Transverse colon (tissue), 4 donors: ENCODE measurements at regions not wholly inside any gene's neighbourhood (a gene's known extent, or its start where the extent isn't known, plus 50 kb on each side); places are given as distances from the start of the nearest gene placed in this dataset.

Experiments
- DNase-seq: peaks from one replicate; pipeline ENCODE4 v3.0.0-alpha.2; 2019
- H3K27ac ChIP-seq, 4 donors: fragments of 200-600 bp; sonication (generic); 2 replicates each; pipeline ENCODE4 v1.5.1; 2016 to 2018; ENCODE audit warnings: inconsistent platforms in 4 of 4
- H3K27me3 ChIP-seq: fragments of 200-600 bp; sonication (generic); 2 replicates; pipeline ENCODE4 v1.5.1; 2017; ENCODE audit warnings: inconsistent platforms
- H3K36me3 ChIP-seq, 4 donors: fragments of 200-600 bp; sonication (generic); 2 replicates each; pipeline ENCODE4 v1.5.1; 2017 to 2019; ENCODE audit warnings: inconsistent platforms in 4 of 4
- H3K4me1 ChIP-seq, 4 donors: fragments of 200-600 bp; sonication (generic); 2 replicates each; pipeline ENCODE4 v1.5.1; 2017 to 2020; ENCODE audit warnings: inconsistent platforms in 4 of 4
- H3K4me3 ChIP-seq, 4 donors: fragments of 200-600 bp; sonication (generic); 1 replicate in 1 of 4; 2 replicates in 3 of 4; pipeline versions ENCODE4 v1.5.1 to v1.6.1; 2017 to 2019; ENCODE audit warnings: inconsistent platforms in 4 of 4
- H3K9me3 ChIP-seq, 2 donors: fragments of 200-600 bp; sonication (generic); 2 replicates each; pipeline ENCODE4 v1.5.1; 2017 to 2019; ENCODE audit warnings: inconsistent platforms in 2 of 2
- CTCF ChIP-seq, 5 experiments: fragments of 200-600 bp in 3 of 5; fragments of 450-650 bp in 2 of 5; sonication (generic) in 3 of 5; IDR thresholded peaks; 1 replicate in 2 of 5; 2 replicates in 3 of 5; pipeline ENCODE4 v1.5.1; 2016 to 2017; ENCODE audit warnings: antibody characterized with exemption in 5 of 5, inconsistent platforms in 3 of 5, mild to moderate bottlenecking in 2 of 5, moderate library complexity in 1 of 5
- EP300 ChIP-seq: sonication (generic); formaldehyde crosslinking; IDR thresholded peaks from one replicate; pipeline ENCODE4 v1.6.1; 2017; ENCODE audit warnings: antibody characterized with exemption, low read depth
- POLR2A ChIP-seq: fragments of 450-650 bp; IDR thresholded peaks from one replicate; pipeline ENCODE4 v1.6.1; 2016; ENCODE audit warnings: antibody characterized with exemption, mild to moderate bottlenecking, moderate library complexity
- POLR2AphosphoS5 ChIP-seq, 3 donors: sonication (generic); formaldehyde crosslinking; IDR thresholded peaks; one replicate each; pipeline ENCODE4 v1.6.1; 2016; ENCODE audit warnings: antibody characterized with exemption in 3 of 3
- WGBS, 2 donors: methylation state at CpG; one replicate each; pipeline ENCODE4 v1.1.5; 2018; ENCODE audit warnings: low coverage in 1 of 2; 5-methylcytosine and 5-hydroxymethylcytosine counted together
- in situ Hi-C, 4 donors: fragments of 200-750 bp; cut with MboI; loops; one replicate each; pipeline versions ENCODE4 v1.15.0 to v1.15.1; 2017; ENCODE audit warnings: low sequenced_read_pairs in 3 of 4, low pct_ligation_motif_present in 1 of 4, low pct_unique_long_range_greater_than_20kb in 1 of 4
- intact Hi-C: fragments of 100-400 bp; cut with DNase I; formaldehyde crosslinking; loops from one replicate; pipeline ENCODE4 v1.15.1; 2023; ENCODE audit warnings: low total_unique reads

GRCh38 chr12:113732916-113733315 is 233.2 kb downstream of the RBM19 start:
- in situ Hi-C loops (no loop called here), intact Hi-C loops (no loop called here)
- H3K27ac ChIP-seq, result no peak overlapping the region
- no peak overlapping the region for H3K4me3 ChIP-seq
- no peak for DNase-seq
- peaks cover 7% of the 10 kb centered on the region for H3K27me3 ChIP-seq
- H3K4me1 ChIP-seq, result no peaks in the 10 kb centered on the region
- TF ChIP-seq EP300 (no peak), POLR2AphosphoS5 (IDR thresholded peaks at IDR 0.05) (no peak), CTCF (IDR thresholded peaks at IDR 0.05) (no peak), POLR2A (no peak)
- no peaks in the 10 kb centered on the region for H3K36me3 ChIP-seq
- WGBS, 2 donors, result 75 to 90% methylated on average over 3 to 4 of the region's 4 CpGs
- no peaks in the 10 kb centered on the region for H3K9me3 ChIP-seq

GRCh38 chr12:113727651-113728061 is 238.5 kb downstream of the RBM19 start:
- no peak overlapping the region for H3K4me3 ChIP-seq
- no peaks in the 10 kb centered on the region for H3K36me3 ChIP-seq
- H3K4me1 ChIP-seq, result no peaks in the 10 kb centered on the region
- no peak for DNase-seq
- intact Hi-C loops, result no loop called here
- H3K27ac ChIP-seq, result no peak overlapping the region
- H3K9me3 ChIP-seq, result no peaks in the 10 kb centered on the region
- peaks cover 27% of the 10 kb centered on the region for H3K27me3 ChIP-seq
- 83% methylated on average over 1 of the region's 1 CpG; no CpG with 5 or more reads in 1 of the 2 donors for WGBS, 2 donors
- no peak for TF ChIP-seq CTCF (IDR thresholded peaks at IDR 0.05)
- no peak for TF ChIP-seq POLR2A
- TF ChIP-seq EP300, result no peak
- TF ChIP-seq POLR2AphosphoS5 (IDR thresholded peaks at IDR 0.05), result no peak
- in situ Hi-C loops, result no loop called here

GRCh38 chr12:113726254-113726819 is 239.8 kb downstream of the RBM19 start:
- peaks cover 27% of the 10 kb centered on the region for H3K27me3 ChIP-seq
- intact Hi-C loops (no loop called here), in situ Hi-C loops (no loop called here)
- H3K9me3 ChIP-seq, result no peaks in the 10 kb centered on the region
- no peaks in the 10 kb centered on the region for H3K4me1 ChIP-seq
- H3K36me3 ChIP-seq, result no peaks in the 10 kb centered on the region
- H3K4me3 ChIP-seq, result no peak overlapping the region
- 95% methylated on average over 5 of the region's 6 CpGs; no CpG with 5 or more reads in 1 of the 2 donors for WGBS, 2 donors
- DNase-seq, result no peak
- TF ChIP-seq EP300 (no peak), POLR2AphosphoS5 (IDR thresholded peaks at IDR 0.05) (no peak), CTCF (IDR thresholded peaks at IDR 0.05) (no peak), POLR2A (no peak)
- no peak overlapping the region for H3K27ac ChIP-seq

GRCh38 chr12:113725557-113725876 is 240.6 kb downstream of the RBM19 start:
- Histone ChIP-seq H3K27me3 (peaks cover 21% of the 10 kb centered on the region), H3K36me3 (no peaks in the 10 kb centered on the region), H3K4me3 (no peak overlapping the region), H3K9me3 (no peaks in the 10 kb centered on the region), H3K27ac (no peak overlapping the region), H3K4me1 (no peaks in the 10 kb centered on the region)
- in situ Hi-C loops, result no loop called here
- TF ChIP-seq POLR2A (no peak), POLR2AphosphoS5 (IDR thresholded peaks at IDR 0.05) (no peak), EP300 (no peak), CTCF (IDR thresholded peaks at IDR 0.05) (no peak)
- intact Hi-C loops, result no loop called here
- WGBS, 2 donors, result 90% methylated on average over 2 of the region's 2 CpGs; no CpG with 5 or more reads in 1 of the 2 donors
- no peak for DNase-seq
